ENCODE measurements at regions not wholly inside any gene's neighbourhood (a gene's known extent, or its start where the extent isn't known, plus 50 kb on each side); places are given as distances from the start of the nearest gene placed in this dataset.

DNA sequence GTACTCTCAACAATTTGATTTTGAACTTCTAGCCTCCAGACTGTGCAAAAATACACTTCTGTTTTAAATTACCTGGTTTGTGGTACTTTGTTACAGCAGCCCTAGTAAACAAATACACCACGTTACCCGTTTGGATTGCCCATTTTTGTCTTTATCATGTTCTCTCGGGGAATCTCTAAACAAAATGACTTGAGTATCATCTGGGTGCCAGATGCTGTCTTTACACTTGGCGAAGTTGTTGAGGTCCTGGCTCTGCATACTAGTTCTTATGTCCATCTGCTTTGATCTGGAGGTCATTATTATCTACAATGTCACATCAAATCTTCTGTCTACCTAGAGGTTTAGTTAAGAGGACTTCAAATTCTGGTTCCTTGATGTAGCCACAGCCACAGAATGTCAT, 142.4 kb upstream of the NRIP1 start:
- no peak for DNase-seq (ENCODE audit: low read depth, low spot score)
- CTCF ChIA-PET = no interaction called here
- intact Hi-C loops (cut with micrococcal nuclease; ENCODE audit: unreplicated experiment) = no loop called here
- no peak overlapping the region for H3K27ac ChIP-seq (ENCODE audit: low read length)
- no peaks in the 10 kb centered on the region for H3K9me3 ChIP-seq (ENCODE audit: control insufficient read depth, insufficient read depth, low read depth, low read length)
- POLR2A ChIA-PET = no interaction called here
- H3K27me3 ChIP-seq (ENCODE audit: control insufficient read depth, insufficient read depth, low read length) = no peaks in the 10 kb centered on the region
- in situ Hi-C loops (cut with HindIII; ENCODE audit: low pct_unique_long_range_greater_than_20kb, low sequenced_read_pairs) = no loop called here
- no peak overlapping the region for H3K4me3 ChIP-seq (ENCODE audit: low read depth in 2 of 2, low read length in 2 of 2)
- TF ChIP-seq TCF7L2 (IDR thresholded peaks at IDR 0.05; ENCODE audit: low read depth, low read length) = no peak
- no peak for TF ChIP-seq SIN3A (IDR thresholded peaks at IDR 0.05; ENCODE audit: borderline replicate concordance, insufficient read depth, low read depth, low read length)
- no peak for TF ChIP-seq REST (IDR thresholded peaks at IDR 0.05; ENCODE audit: insufficient read depth in 1 of 2, low read depth in 2 of 2, low read length in 1 of 2)
- TF ChIP-seq POLR2AphosphoS5 (IDR thresholded peaks at IDR 0.05; ENCODE audit: low read depth, low read length) = no peak
- no peak for TF ChIP-seq CTCF (IDR thresholded peaks at IDR 0.05)
- H3K4me1 ChIP-seq (ENCODE audit: control insufficient read depth, insufficient read depth, low read length) = no peaks in the 10 kb centered on the region
- no peak for ATAC-seq
- H3K36me3 ChIP-seq (ENCODE audit: control insufficient read depth, insufficient read depth, low read length) = no peaks in the 10 kb centered on the region
- BruUV-seq (replicated peaks) = no TSS peak

- no TSS peak for BruUV-seq (replicated peaks)
Observed at GRCh38 chr21:15207635-15208370, 143.0 kb upstream of the NRIP1 start.

More at GRCh38 chr21:15207635-15208370, 143.0 kb upstream of the NRIP1 start:
- no peak for ATAC-seq
- Histone ChIP-seq H3K27ac (ENCODE audit: low read length) (no peak overlapping the region), H3K36me3 (ENCODE audit: control insufficient read depth, insufficient read depth, low read length) (no peaks in the 10 kb centered on the region), H3K27me3 (ENCODE audit: control insufficient read depth, insufficient read depth, low read length) (no peaks in the 10 kb centered on the region), H3K4me1 (ENCODE audit: control insufficient read depth, insufficient read depth, low read length) (no peaks in the 10 kb centered on the region), H3K9me3 (ENCODE audit: control insufficient read depth, insufficient read depth, low read depth, low read length) (no peaks in the 10 kb centered on the region), H3K4me3 (ENCODE audit: low read depth in 2 of 2, low read length in 2 of 2) (no peak overlapping the region)
- in situ Hi-C loops (cut with HindIII; ENCODE audit: low pct_unique_long_range_greater_than_20kb, low sequenced_read_pairs) (no loop called here), intact Hi-C loops (cut with micrococcal nuclease; ENCODE audit: unreplicated experiment) (no loop called here)
- no peak for DNase-seq (ENCODE audit: low read depth, low spot score)
- CTCF ChIA-PET = no interaction called here
- POLR2A ChIA-PET = no interaction called here
- TF ChIP-seq SIN3A (IDR thresholded peaks at IDR 0.05; ENCODE audit: borderline replicate concordance, insufficient read depth, low read depth, low read length) = no peak
- no peak for TF ChIP-seq POLR2AphosphoS5 (IDR thresholded peaks at IDR 0.05; ENCODE audit: low read depth, low read length)
- no peak for TF ChIP-seq CTCF (IDR thresholded peaks at IDR 0.05)
- no peak for TF ChIP-seq REST (IDR thresholded peaks at IDR 0.05; ENCODE audit: insufficient read depth in 1 of 2, low read depth in 2 of 2, low read length in 1 of 2)
- no peak for TF ChIP-seq TCF7L2 (IDR thresholded peaks at IDR 0.05; ENCODE audit: low read depth, low read length)

Measured in Panc1 (cell line).